CD1c-positive myeloid dendritic cell (primary cell): ENCODE measurements at regions not wholly inside any gene's neighbourhood (a gene's known extent, or its start where the extent isn't known, plus 50 kb on each side); places are given as distances from the start of the nearest gene placed in this dataset.

Experiments
- DNase-seq: peaks from one replicate; pipeline ENCODE4 v3.0.0-alpha.2; 2016; ENCODE audit errors: extremely low spot score

DNA sequence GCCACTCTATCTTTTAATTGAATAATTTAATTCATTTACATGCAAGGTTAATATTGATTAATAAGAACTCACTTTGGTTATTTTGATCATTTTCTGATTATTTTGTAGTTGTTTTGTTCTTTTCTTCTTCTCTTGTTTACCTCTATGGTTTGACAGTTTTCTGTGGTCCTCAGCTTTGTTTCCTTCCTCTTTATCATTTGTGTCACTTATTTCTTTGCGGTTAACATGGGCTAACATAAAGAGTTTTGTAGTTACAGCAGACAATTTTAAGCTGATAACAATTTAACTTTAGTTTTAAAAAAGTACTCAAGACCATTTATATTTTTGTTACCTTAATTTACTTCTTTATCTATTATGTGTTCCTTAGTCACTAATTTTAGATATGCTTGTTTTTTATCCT, 1032.8 kb upstream of the RAG2 start:
- DNase-seq, result no peak

DNA sequence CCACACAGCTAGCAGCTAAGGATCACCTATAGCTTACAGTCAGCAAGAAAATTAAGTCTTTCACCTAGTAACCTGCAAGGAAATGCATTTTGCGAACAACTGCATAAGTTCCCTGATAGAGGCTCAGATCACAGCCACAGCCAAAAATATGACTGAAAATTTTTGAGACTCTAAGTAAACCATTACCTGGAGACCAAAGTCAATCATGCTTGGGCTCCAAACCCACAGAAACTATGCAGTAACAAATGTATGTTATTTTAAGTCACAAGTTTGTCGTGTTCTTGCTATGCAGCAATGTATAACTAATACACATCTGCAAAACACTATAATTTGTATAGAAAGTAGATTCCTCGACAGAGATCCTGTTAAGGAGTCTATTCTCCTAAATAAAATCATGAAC, 1025.7 kb upstream of the RAG2 start:
- no peak for DNase-seq

DNA sequence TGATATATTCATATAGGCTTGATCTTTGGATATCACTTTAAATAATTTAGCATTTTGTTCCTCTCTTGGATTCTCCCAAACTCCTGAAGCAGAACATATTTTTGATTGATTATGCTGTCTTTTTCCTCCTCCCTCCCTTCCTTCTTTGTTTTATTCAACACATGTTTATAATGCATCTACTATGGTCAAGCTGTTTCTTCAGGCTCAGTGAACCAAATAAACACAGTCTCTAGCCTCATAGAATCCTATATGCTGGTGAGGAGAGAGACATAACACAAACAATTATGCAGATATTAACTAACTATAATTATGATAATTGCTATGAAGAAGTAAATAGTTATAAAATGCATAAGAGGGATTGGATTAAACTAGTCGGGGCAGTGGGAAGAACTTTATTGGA, 1023.6 kb upstream of the RAG2 start:
- DNase-seq, result no peak

DNA sequence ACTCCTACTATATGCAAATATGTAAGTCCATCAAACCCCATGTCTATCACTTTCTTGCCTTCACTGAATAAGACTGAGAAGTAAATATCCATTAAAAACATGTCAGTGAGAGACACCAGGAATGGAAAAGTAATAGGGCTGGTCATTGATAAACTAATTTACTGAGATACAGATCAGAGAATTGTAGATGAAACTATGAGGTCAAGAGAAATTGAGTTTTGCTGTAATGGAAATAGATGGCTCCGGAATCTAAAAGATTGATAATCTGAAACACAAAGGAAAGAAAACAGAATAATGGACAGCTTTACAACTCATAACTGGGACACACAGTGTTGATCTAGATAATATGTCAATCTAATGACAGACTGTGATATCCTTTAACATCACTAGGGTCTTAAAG, 1018.3 kb upstream of the RAG2 start:
- DNase-seq, result no peak

DNA sequence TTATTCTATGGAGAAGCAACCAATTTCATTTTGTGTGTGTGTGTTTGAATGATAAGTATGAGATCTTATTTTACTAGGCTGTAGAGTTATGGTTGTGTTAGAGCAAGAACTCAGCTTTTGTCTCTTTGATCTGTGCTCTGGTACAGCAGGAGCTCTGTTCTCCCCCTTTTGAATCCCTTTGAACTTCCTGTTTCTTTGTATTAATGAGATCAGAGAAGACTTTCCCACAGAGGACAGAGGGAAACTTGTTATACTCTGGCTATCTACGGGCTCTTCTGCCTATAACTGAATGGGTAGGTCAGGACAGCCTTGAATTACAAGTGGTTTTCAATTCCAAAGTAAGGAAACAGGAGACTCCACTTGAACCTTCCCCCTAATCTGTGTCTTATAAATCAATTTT, 1015.0 kb upstream of the RAG2 start:
- no peak for DNase-seq

DNA sequence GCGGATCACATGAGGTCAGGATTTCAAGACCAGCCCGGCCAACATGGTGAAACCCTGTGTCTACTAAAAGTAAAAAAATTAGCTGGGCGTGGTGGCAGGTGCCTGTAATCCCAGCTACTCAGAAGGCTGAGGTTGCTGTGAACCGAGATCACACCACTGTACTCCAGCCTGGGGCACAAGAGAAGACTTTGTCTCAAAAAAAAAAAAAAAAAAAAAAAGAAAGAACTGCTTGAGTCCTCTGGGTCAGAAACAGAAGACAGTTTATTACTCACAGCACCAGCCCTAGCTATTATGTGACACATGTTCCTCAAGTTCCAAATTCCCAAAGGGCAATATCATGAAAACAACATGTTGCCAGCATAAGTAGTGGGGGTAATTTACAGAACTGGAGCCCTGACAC, 1014.1 kb upstream of the RAG2 start:
- no peak for DNase-seq

DNA sequence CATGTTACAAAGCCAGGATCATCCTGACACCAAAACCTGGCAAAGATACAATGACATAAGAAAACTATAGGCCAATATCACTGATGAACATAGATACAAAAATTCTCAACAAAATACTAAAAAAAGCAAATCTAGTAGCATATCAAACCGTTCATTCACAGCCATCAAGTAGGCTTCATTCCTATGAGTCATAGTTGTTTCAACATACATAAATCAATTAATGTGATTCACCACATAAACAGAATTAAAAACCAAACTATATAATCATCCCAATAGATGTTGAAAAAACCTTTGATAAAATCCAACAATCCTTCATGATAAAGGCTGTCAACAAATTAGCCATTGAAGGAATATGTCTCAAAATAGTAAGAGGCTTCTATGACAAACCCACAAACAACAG, 1007.2 kb upstream of the RAG2 start:
- DNase-seq, result no peak

DNA sequence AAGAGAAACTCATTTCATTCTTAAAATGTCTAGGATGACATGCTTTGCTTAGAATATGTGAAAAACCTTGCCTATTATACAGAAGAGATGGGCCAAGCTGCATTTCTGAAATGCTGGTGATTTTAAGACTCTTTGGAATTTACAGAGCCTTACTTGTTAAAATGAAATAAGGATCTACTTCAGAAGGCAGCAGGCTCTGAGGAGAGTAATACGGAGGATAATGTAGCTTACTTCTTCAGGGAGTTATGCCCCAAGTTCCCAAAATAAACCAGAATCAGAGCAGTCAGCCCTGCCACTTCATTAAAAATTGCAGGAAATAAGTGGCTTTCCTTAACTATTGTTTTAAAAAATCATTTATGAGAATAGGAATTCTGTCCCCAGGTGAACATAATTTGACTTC, 1000.3 kb upstream of the RAG2 start:
- no peak for DNase-seq

DNA sequence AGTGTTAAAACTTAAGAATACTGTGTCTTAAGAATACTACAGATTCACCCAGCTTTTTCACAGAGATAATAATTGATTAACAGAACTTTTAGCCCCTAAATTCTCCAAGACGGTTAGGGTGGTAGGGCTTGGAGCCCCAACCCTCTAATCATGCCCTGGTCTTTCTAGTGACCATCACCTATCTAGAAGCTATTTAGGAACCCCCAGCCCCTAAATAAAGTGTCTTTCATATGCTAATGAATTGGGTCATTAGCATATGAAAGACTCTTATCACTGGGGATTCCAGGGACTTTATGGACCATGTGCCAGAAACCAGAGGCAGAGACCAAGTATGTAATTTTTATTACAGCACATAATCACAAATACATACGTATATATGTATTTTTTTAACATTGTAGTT, 999.7 kb upstream of the RAG2 start:
- no peak for DNase-seq

DNA sequence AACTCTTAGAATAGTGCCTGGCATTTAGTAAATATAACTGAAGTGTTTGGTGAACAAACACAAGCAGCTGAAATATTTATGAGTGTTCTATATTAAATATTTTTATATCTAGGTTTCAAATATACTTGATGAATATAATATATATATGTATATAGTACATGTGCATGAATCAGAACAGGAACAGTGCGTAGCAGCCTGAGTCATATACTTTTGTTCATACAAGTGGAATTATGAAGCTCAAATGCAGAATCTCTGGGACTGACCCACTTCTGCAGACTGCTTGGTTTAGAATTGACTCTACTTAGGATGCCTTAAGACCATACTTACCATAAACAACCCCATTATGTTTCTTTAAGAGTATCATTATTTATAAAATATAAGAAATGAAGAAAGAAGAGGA, 997.8 kb upstream of the RAG2 start:
- DNase-seq, result no peak

DNA sequence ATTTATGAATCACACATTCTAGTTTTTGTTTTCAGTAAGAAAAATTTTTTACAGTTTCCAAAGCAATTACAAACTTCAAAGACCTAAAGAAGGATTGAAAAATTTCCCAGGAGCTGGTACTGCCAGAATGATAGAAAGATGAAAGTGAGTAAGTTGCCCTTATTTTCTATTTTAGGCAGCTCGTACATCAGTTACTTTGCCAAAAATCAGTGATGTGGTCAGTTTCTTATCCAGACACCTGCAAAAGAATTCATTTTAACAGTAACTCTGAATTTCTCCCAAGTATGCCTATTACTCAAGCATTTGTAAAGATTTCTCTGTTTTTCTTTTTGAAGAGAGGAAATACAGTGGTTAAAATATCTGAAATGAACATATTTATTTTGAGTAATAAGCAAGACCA, 976.3 kb upstream of the RAG2 start:
- DNase-seq, result no peak

DNA sequence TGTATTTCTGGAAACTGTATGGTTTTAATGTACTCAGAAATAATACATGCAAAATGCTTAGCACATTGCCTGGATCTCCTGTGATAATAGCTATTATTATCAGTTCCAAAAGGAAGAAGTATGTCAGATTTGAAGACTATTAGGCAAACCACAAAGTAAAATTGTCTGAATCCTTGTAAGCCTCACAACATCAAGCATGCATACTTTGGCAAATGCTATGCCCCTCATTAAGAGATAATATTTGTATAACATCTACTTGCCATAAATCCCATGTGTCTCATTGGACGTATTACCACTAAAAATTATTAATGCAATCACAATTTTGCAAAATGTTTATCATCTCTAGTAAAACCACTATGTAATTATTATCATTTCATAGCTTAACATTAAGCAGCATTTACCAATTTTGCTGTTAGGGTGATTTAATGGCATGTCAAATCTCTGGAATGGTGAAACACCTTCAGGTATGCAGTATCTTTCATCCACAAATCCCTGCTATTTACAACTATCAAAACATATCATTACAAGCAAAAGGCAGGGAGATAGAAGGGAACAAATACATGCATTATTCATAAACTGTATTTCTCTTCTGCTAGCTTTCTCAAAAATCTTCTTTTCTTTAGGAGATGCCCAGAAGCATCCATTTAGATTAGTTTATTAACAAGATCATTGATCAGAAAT, 974.6 kb upstream of the RAG2 start:
- no peak for DNase-seq

DNA sequence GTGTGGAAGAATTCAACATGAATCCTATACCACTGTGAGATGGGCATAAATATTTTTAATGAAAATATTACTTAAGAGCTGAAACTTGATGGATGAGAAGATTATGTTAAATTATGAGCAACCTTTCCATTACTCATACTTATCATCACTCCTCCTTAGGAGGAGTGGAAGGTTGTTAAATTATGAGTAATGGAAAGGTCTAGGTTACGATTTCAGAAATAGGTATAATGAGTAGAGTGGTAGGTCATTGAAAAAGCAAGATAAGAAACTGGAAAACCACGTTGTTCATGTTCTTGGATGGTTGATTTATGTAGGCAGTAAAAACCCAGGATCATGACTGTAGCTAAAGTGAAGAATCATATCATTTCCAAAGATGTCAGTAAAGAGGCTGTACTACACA, 973.2 kb upstream of the RAG2 start:
- DNase-seq, result no peak

DNA sequence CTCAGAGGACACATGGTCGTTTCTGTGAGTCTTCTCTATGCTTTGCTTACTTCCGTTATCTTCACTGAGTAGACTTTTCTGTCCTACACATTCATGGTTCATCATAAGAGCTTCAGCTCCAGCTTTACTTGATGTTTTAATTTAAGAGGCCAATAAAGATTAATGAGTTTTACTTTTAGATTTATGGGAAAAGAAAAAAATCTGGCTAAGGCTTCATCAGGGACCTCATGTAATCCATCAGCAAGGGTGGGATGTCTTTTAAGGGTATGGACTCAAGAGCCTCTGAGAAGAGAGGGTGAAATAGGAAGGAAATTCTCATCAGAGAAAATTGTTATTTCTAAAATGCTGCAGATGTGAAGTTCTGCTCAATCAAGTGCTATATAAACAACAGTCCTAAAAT, 963.0 kb upstream of the RAG2 start:
- no peak for DNase-seq

DNA sequence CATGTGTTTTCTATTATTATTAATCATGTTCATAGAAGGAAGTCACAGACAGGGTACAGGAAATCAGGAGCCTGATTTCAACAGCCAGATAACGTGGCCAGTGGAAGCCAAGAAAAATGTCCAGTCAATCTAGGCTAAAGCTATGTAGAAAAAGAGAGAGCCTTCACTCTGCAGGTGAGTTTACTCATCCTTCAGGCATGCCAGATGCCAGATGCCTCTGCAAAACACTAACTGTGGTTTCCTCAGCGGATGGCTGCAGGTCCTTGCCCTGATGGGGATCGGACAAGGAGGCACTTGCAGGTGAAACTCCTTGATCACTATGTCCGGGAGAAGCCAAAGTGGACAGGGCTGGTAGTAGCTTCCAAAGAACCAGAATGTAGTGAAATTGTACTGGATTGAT, 962.3 kb upstream of the RAG2 start:
- DNase-seq, result no peak

DNA sequence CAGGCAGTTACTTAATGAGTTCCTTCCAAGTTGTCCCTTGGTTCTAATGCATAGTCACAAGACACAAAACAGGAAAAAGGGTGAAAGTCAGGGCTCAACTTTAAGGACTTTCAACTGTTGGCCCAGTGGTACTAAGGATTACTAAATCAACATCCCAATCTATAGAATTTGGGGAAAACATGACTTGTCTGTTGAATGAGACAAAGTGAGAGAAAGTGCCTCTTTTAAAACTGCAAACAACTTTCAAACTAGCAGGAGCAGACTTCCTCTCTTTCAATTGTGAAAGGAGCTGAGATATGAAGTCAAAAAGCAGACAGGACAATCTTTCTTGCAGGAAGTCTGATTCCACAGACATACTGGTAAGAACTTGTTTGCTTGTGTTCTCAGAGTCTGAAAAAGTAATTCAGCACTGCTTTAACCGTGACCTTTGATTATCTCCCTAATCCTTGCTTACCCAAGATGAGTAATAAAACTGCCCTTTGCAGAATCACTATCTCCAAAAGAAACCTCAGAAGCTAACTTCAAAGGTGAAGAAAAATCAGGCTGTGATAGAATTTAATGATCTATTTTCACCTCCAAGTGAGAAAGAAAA, 960.7 kb upstream of the RAG2 start:
- DNase-seq, result no peak

DNA sequence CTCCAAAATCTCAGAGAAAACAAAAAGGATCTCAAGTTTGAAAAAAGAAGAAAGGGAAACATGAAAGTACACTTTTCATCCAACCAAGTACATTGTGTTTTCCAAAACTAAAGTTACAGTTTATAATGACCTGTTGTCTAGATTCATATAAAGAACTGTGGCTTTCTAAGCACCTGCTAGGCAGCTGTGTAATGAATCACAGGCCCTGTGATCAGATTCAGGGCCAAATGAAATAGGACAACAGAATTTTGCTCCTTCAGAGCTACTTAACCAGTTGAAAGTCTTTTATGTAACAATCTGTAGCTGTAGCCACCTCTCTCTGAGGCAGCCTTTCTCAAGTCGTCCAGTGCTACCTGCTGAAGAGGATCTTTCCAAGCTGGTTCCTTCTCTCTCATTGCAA, 960.0 kb upstream of the RAG2 start:
- no peak for DNase-seq

DNA sequence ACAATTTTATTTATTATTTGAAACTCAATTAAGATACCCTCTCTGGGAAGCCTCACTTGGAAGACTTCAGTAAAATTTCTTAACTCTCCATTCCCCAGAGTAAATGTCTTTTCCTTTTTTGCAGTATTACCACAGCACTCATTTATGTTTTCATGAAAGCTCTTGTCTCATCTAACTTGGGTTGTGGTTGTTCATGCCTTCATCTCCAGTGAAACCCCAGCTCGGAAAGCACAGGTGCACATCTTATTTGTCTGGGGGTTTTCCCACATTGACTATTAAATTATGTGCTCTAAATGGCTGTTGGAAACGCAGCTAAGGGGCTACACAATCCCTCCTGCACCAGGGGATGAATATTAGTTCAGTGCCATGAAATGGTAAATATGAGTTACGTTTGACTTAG, 954.2 kb upstream of the RAG2 start:
- DNase-seq, result no peak

DNA sequence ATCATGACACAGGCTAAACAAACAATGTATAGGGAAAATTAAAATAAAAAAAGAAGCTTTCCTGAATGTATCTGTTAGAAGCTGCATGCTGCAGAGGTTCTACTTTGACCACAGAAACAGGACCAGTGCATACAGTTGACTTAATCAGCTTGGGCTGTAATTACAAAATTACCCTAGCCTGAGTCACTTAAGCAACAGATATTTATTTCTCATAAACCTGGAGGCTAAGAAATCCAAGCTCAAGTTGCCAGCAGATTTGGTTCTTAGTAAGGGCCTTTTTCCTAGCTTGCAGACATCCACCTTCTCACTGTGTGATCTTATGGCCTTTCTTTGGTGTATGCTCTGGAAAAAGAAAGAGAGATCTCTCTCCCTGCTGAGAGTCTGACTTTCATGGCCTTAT, 946.5 kb upstream of the RAG2 start:
- DNase-seq, result no peak

DNA sequence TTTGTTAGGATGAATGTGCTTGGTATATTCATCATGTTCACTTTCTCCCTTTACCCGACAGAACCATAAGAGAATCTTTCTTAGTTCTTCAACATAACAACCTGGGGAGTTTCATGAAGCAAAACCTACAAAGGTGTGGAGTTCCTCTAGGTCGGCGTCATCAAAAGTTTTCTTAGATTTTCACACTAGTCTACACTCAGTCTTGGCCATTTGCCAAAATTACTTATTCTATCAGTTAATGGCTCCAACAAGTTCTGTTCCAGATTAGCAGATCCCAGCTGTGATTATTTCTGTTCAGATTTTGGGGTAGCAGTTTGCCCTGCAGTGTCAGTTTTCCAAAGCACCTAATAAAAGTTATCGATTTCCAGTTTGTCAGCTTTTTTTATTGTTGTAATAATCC, 935.8 kb upstream of the RAG2 start:
- DNase-seq, result no peak

DNA sequence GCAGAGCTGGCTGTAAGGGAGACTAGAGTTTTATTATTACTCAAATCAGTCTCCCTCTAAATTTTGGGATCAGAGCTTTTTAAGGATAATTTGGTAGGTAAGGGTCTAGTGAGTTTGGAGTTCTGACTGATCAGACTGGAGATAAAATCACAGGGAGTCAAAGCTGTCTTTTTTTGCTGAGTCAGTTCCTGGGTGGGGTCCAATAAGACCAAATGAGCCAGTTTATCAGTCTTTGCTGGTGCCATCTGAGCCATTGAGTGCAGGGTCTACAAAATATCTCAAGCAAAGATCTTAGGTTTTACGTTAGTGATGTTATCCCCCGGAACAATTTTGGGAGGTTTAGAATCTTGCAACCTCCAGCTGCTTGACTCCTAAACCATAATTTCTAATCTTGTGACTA, 935.1 kb upstream of the RAG2 start:
- DNase-seq, result no peak

DNA sequence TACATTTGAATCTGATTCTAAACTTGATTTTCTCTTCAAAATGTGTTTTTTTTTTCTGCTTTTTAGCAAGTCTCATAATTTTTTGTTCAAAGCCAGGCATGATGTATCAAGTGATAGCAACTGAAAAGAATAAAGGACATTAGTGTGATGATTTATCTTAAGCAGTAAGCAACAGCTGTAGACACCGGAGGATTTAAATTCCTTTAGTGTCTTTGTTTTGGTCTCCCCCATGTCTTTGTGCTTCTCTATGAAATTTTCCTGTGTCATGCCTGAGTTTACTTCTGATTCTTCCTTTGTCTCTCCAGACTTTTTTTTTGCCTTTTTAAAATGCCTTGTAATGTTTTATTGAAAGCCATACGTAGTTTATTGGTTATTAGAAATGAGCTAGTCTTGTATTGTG, 934.2 kb upstream of the RAG2 start:
- no peak for DNase-seq

DNA sequence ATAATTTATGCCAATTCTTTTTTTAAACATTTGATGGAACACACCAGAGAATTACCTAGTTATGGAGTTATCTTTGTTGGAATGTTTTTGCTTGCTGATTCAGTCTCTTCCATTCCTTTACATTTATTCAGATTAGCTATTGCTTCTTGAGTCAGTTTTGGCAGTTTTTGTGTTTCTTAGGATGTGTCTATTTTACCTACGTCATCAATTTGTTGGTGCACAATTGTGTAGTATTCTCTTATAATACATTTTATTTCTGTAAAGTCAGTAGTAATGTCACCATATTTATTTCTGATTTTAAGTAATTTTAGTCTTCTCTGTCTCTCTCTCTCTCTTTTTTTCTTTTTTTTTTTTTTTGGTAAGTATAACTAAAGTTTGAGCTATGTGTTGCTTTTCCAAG, 929.5 kb upstream of the RAG2 start:
- no peak for DNase-seq

DNA sequence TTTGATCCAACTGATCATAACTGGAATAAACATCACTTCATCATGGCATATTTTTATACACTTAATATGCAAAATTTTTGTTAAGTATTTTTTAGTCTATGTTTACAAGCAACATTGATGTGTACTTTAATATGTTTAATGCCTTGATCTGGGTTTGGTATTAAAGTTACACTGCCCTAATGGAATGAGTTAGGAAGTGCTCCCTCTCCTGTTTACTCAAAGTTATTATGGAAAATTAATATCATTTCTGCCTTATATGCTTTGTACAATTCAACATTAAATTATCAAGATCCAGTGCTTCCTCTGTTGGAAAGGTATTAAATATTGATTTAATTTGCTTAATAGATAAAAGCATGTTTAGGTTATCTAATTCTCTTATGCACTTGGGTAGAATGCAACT, 927.3 kb upstream of the RAG2 start:
- no peak for DNase-seq
